Stimulated activated CD4-positive, alpha-beta T cell treated with anti-CD3 and anti-CD28 coated beads, Interleukin-1b, Interleukin-23, amount 100 ng/mL, for 1 hour (primary cell): ENCODE measurements at regions not wholly inside any gene's neighbourhood (a gene's known extent, or its start where the extent isn't known, plus 50 kb on each side); places are given as distances from the start of the nearest gene placed in this dataset.

Source experiments
- DNase-seq, 2 donors: peaks; one replicate each; pipeline ENCODE4 v3.0.0-alpha.2; 2020; ENCODE audit warnings: low read depth in 2 of 2

GRCh38 chr12:76707772-76708171, 56.1 kb upstream of the ZDHHC17 start:
- no peak for DNase-seq

GRCh38 chr12:76708296-76708695, 55.6 kb upstream of the ZDHHC17 start:
- DNase-seq: no peak

GRCh38 chr12:76711241-76711640, 52.7 kb upstream of the ZDHHC17 start:
- no peak for DNase-seq

- DNase-seq: no peak
Observed at GRCh38 chr12:76713130-76713529, 50.8 kb upstream of the ZDHHC17 start.

GRCh38 chr12:76713986-76714385, 49.9 kb upstream of the ZDHHC17 start:
- no peak for DNase-seq
